Heart left ventricle (tissue), 16 donors: ENCODE measurements at regions not wholly inside any gene's neighbourhood (a gene's known extent, or its start where the extent isn't known, plus 50 kb on each side); places are given as distances from the start of the nearest gene placed in this dataset.

Source experiments
- ATAC-seq, 4 donors: fragments of 200-7000 bp; cut with Tn5 transposase; one replicate each; pipeline ENCODE4 v1.9.1; 2020 to 2022; ENCODE audit warnings: moderate library complexity in 4 of 4, mild to moderate bottlenecking in 3 of 4, moderate number of reproducible peaks in 1 of 4
- DNase-seq, 5 donors: peaks; one replicate each; pipeline ENCODE4 v3.0.0-alpha.2; 2020
- H3K27ac ChIP-seq, 12 donors: fragments of 200-600 bp; sonication (generic) in 4 of 12; one replicate each; pipeline versions ENCODE4 v1.5.0 to v1.8.0; 2016 to 2022; ENCODE audit warnings: mild to moderate bottlenecking in 2 of 12
- H3K27me3 ChIP-seq, 9 donors: fragments of 200-600 bp; sonication (generic) in 2 of 9; one replicate each; pipeline versions ENCODE4 v1.5.1 to v1.8.0; 2016 to 2022; ENCODE audit warnings: mild to moderate bottlenecking in 3 of 9
- H3K36me3 ChIP-seq, 9 donors: fragments of 200-600 bp; sonication (generic) in 2 of 9; one replicate each; pipeline versions ENCODE4 v1.5.0 to v1.8.0; 2018 to 2022; ENCODE audit warnings: mild to moderate bottlenecking in 2 of 9
- H3K4me1 ChIP-seq, 12 donors: fragments of 200-600 bp; sonication (generic) in 4 of 12; one replicate each; pipeline versions ENCODE4 v1.5.0 to v1.8.0; 2016 to 2022; ENCODE audit warnings: mild to moderate bottlenecking in 3 of 12
- H3K4me3 ChIP-seq, 12 donors: fragments of 200-600 bp; sonication (generic) in 4 of 12; one replicate each; pipeline versions ENCODE4 v1.5.0 to v1.8.0; 2017 to 2022; ENCODE audit warnings: mild to moderate bottlenecking in 9 of 12, moderate library complexity in 4 of 12
- H3K9me3 ChIP-seq, 12 donors: fragments of 200-600 bp; sonication (generic) in 4 of 12; one replicate each; pipeline versions ENCODE4 v1.5.0 to v1.8.0; 2016 to 2022; ENCODE audit warnings: mild to moderate bottlenecking in 1 of 12
- CTCF ChIP-seq, 12 donors: fragments of 200-600 bp; sonication (generic) in 4 of 12; IDR thresholded peaks; one replicate each; pipeline versions ENCODE4 v1.5.0 to v1.8.0; 2018 to 2022; ENCODE audit warnings: antibody characterized with exemption in 12 of 12, mild to moderate bottlenecking in 5 of 12
- POLR2A ChIP-seq, 2 donors: fragments of 450-650 bp; IDR thresholded peaks; one replicate each; pipeline ENCODE4 v1.6.1; 2017; ENCODE audit warnings: antibody characterized with exemption in 2 of 2, mild to moderate bottlenecking in 2 of 2, moderate library complexity in 2 of 2
- WGBS, 4 donors: extraction: QIAGEN DNeasy Blood & Tissue Kit in 2 of 4; methylation state at CpG; one replicate each; pipeline versions ENCODE4 v1.1.5 to v1.1.7; 2013 to 2018; 5-methylcytosine and 5-hydroxymethylcytosine counted together
- intact Hi-C, 10 donors: fragments of 100-400 bp; cut with DNase I; formaldehyde crosslinking; loops; one replicate each; pipeline versions ENCODE4 v1.11.1 to v1.14.2; 2022
- donor health status: ischemic (EF 13 %, LVEDD 7.1; RV severe dilation, severe dysfunction).
- donor health status: healthy with polysubstance abuse.
- donor health status: DM: no; HTN: yes; CAD: no.
- donor health status: DM: no; HTN: no; CAD: no.
- donor health status: ischemic (EF 25% LVEDD 6.9; RV normal size, moderate dysfunction).
- donor health status: ischemic (EF 25% LVEDD 5.7; RV mildly dilated, moderate dysfunction).
- donor health status: healthy.
- donor health status: DM: yes; HTN: yes; CAD: no.
- donor health status: ischemic (EF 35%, LVEDD 5.7; RV mildly dilated, moderate dysfunction).
- donor health status: nonischemic (EF 11% LVEDD 7.7; RV severe dilation, severe dysfunction).
- donor health status: DM: yes; HTN: yes; CAD: no.
- donor health status: PGD.
- donor health status: ischemic (EF 29% LVEDD 5.4; RV normal size, mild dysfunction).
- donor health status: nonischemic (EF 23%, LVEDD 6.1; RV moderate dilation, normal function).

GRCh38 chr19:30692181-30692811, 320.1 kb downstream of the ZNF536 start:
- Histone ChIP-seq H3K4me3 (peak overlapping the region in 11 of 12 donors; percentile 17 to 50 (median 39)), H3K27me3 (peaks cover 0 to 30% (median 8%) of the 10 kb centered on the region in 9 donors), H3K36me3 (no peaks in the 10 kb centered on the region), H3K27ac (peak overlapping the region in 3 of 12 donors; percentile 8 to 64 (median 23)), H3K9me3 (no peaks in the 10 kb centered on the region), H3K4me1 (peaks cover 0 to 14% (median 0%) of the 10 kb centered on the region in 12 donors)
- peak in 2 of 4 donors; percentile 24 to 36 for ATAC-seq
- no peak for DNase-seq
- intact Hi-C loops = loop anchor here in 1 of 10 donors (10.0 kb wide), 1 partner anchor 1353 kb away; no protein-coding TSS in a partner anchor
- WGBS, 4 donors = 22 to 36% (median 33%) methylated on average over 21 of the region's 21 CpGs
- no peak for TF ChIP-seq POLR2A (IDR thresholded peaks at IDR 0.05)

GRCh38 chr19:30691819-30692166, 319.6 kb downstream of the ZNF536 start:
- no peak for TF ChIP-seq POLR2A (IDR thresholded peaks at IDR 0.05)
- TF ChIP-seq CTCF (IDR thresholded peaks at IDR 0.05) = no peak
- intact Hi-C loops = loop anchor here in 1 of 10 donors (10.0 kb wide), 1 partner anchor 1353 kb away; no protein-coding TSS in a partner anchor
- Histone ChIP-seq H3K27me3 (peaks cover 0 to 35% (median 11%) of the 10 kb centered on the region in 9 donors), H3K9me3 (no peaks in the 10 kb centered on the region), H3K4me1 (peaks cover 0 to 15% (median 2%) of the 10 kb centered on the region in 12 donors), H3K27ac (peak overlapping the region in 2 of 12 donors; percentile 8 to 23), H3K36me3 (no peaks in the 10 kb centered on the region), H3K4me3 (peak overlapping the region in 6 of 12 donors; percentile 35 to 50 (median 42))
- DNase-seq (no peak), ATAC-seq (no peak)
- 31 to 46% (median 40%) methylated on average over 10 of the region's 10 CpGs for WGBS, 4 donors

GRCh38 chr19:30690935-30691818, 319.0 kb downstream of the ZNF536 start:
- TF ChIP-seq POLR2A (IDR thresholded peaks at IDR 0.05) = no peak
- TF ChIP-seq CTCF (IDR thresholded peaks at IDR 0.05) = no peak
- intact Hi-C loops = loop anchor here in 1 of 10 donors (10.0 kb wide), 1 partner anchor 1354 kb away; no protein-coding TSS in a partner anchor
- Histone ChIP-seq H3K9me3 (no peaks in the 10 kb centered on the region), H3K27ac (peak overlapping the region in 1 of 12 donors; percentile 8), H3K4me3 (no peak overlapping the region), H3K27me3 (peaks cover 0 to 41% (median 15%) of the 10 kb centered on the region in 9 donors), H3K36me3 (no peaks in the 10 kb centered on the region), H3K4me1 (peaks cover 0 to 15% (median 2%) of the 10 kb centered on the region in 12 donors)
- DNase-seq (no peak), ATAC-seq (no peak)
- 28 to 45% (median 41%) methylated on average over 20 to 22 of the region's 22 CpGs for WGBS, 4 donors

GRCh38 chr19:30690525-30690924, 318.3 kb downstream of the ZNF536 start:
- Histone ChIP-seq H3K27me3 (peaks cover 0 to 46% (median 15%) of the 10 kb centered on the region in 9 donors), H3K4me1 (peaks cover 0 to 15% (median 2%) of the 10 kb centered on the region in 12 donors), H3K9me3 (no peaks in the 10 kb centered on the region), H3K36me3 (no peaks in the 10 kb centered on the region), H3K27ac (no peak overlapping the region), H3K4me3 (no peak overlapping the region)
- WGBS, 4 donors = 88 to 95% (median 89%) methylated on average over 4 of the region's 4 CpGs
- TF ChIP-seq POLR2A (IDR thresholded peaks at IDR 0.05) (no peak), CTCF (IDR thresholded peaks at IDR 0.05) (no peak)
- intact Hi-C loops = loop anchor here in 1 of 10 donors (10.0 kb wide), 1 partner anchor 1354 kb away; no protein-coding TSS in a partner anchor
- no peak for DNase-seq
- ATAC-seq = no peak
